GM23338 (cell line): ENCODE measurements at regions not wholly inside any gene's neighbourhood (a gene's known extent, or its start where the extent isn't known, plus 50 kb on each side); places are given as distances from the start of the nearest gene placed in this dataset.

ENCODE experiments used
- ATAC-seq: fragments of 200-7000 bp; cut with Tn5 transposase; 3 replicates; pipeline ENCODE4 v1.9.1; 2020
- DNase-seq: peaks from one replicate; pipeline ENCODE4 v3.0.0-alpha.2; 2015; ENCODE audit warnings: low spot score
- H2AFZ ChIP-seq: fragments of 200-600 bp; sonication (generic); 2 replicates; pipeline ENCODE4 v1.8.0; 2016; ENCODE audit warnings: antibody characterized with exemption, mild to moderate bottlenecking, moderate library complexity
- H3F3A ChIP-seq: fragments of 200-600 bp; sonication (generic); replicated peaks from 2 replicates; pipeline ENCODE4 v1.8.0; 2017; ENCODE audit warnings: antibody characterized with exemption, mixed run types, low read depth
- H3K27ac ChIP-seq: fragments of 200-600 bp; sonication (generic); 2 replicates; pipeline ENCODE4 v1.6.1; 2016; ENCODE audit warnings: low read depth
- H3K27me3 ChIP-seq: fragments of 200-600 bp; sonication (generic); 2 replicates; pipeline ENCODE4 v1.8.0; 2016; ENCODE audit warnings: mild to moderate bottlenecking, mixed run types, moderate library complexity; ENCODE audit not compliant: insufficient read depth
- H3K36me3 ChIP-seq: fragments of 200-600 bp; sonication (generic); 2 replicates; pipeline ENCODE4 v1.8.0; 2016; ENCODE audit warnings: mild to moderate bottlenecking; ENCODE audit not compliant: insufficient read depth
- H3K4me1 ChIP-seq: fragments of 200-600 bp; sonication (generic); 2 replicates; pipeline ENCODE4 v1.8.0; 2016; ENCODE audit warnings: mild to moderate bottlenecking, moderate library complexity; ENCODE audit not compliant: insufficient read depth
- H3K4me2 ChIP-seq: fragments of 200-600 bp; sonication (generic); 2 replicates; pipeline ENCODE4 v1.7.1; 2017; ENCODE audit warnings: mixed run types
- H3K4me3 ChIP-seq: fragments of 200-600 bp; sonication (generic); 2 replicates; pipeline ENCODE4 v1.6.1; 2016; ENCODE audit warnings: mixed run types
- H3K79me2 ChIP-seq: fragments of 200-600 bp; sonication (generic); replicated peaks from 2 replicates; pipeline ENCODE4 v1.8.0; 2017; ENCODE audit warnings: mild to moderate bottlenecking; ENCODE audit not compliant: insufficient read depth
- H3K9me2 ChIP-seq: fragments of 200-600 bp; sonication (generic); 2 replicates; pipeline ENCODE4 v1.8.0; 2017; ENCODE audit not compliant: insufficient read depth
- H4K20me1 ChIP-seq: fragments of 200-600 bp; sonication (generic); replicated peaks from 2 replicates; pipeline ENCODE4 v1.8.0; 2017; ENCODE audit warnings: mild to moderate bottlenecking; ENCODE audit not compliant: insufficient read depth
- H3K27ac Mint-ChIP-seq: 2 replicates; pipeline ENCODE4 v1.8.0; 2020; ENCODE audit warnings: inconsistent platforms, mild to moderate bottlenecking, moderate library complexity, mixed read lengths
- H3K27me3 Mint-ChIP-seq: 3 replicates; pipeline ENCODE4 v1.8.0; 2022; ENCODE audit warnings: low read depth, mild to moderate bottlenecking, moderate library complexity, mixed read lengths, inconsistent platforms; ENCODE audit not compliant: insufficient read depth, poor library complexity
- H3K36me3 Mint-ChIP-seq: 3 replicates; pipeline ENCODE4 v1.8.0; 2021; ENCODE audit warnings: low read depth, mild to moderate bottlenecking, inconsistent platforms, moderate library complexity, mixed read lengths
- H3K4me1 Mint-ChIP-seq: 3 replicates; pipeline ENCODE4 v1.8.0; 2020; ENCODE audit warnings: mild to moderate bottlenecking, inconsistent platforms, mixed read lengths
- H3K4me3 Mint-ChIP-seq: 3 replicates; pipeline ENCODE4 v1.8.0; 2021; ENCODE audit warnings: moderate library complexity, mild to moderate bottlenecking, inconsistent platforms, mixed read lengths
- H3K9me3 Mint-ChIP-seq: 3 replicates; pipeline ENCODE4 v1.8.0; 2020; ENCODE audit warnings: moderate library complexity, mild to moderate bottlenecking, inconsistent platforms, mixed read lengths
- CREB1 ChIP-seq: fragments of 250-450 bp; sonication (Bioruptor Pico); IDR thresholded peaks from 2 replicates; pipeline ENCODE4 v1.5.0; 2020; ENCODE audit warnings: low read depth, mild to moderate bottlenecking, moderate library complexity
- EZH2 ChIP-seq: fragments of 200-600 bp; sonication (generic); IDR thresholded peaks from one replicate; pipeline ENCODE4 v1.8.0; 2017; ENCODE audit warnings: antibody characterized with exemption, mild to moderate bottlenecking, low read depth; ENCODE audit not compliant: unreplicated experiment
- EZH2phosphoT487 ChIP-seq: fragments of 200-600 bp; sonication (generic); IDR thresholded peaks from one replicate; pipeline ENCODE4 v1.8.1; 2018; ENCODE audit warnings: antibody characterized with exemption; ENCODE audit not compliant: unreplicated experiment
- JUNB ChIP-seq: IDR thresholded peaks from one replicate; pipeline ENCODE4 v1.6.1; 2016; ENCODE audit warnings: antibody characterized with exemption; ENCODE audit not compliant: unreplicated experiment
- NANOG ChIP-seq: IDR thresholded peaks from 2 replicates; pipeline ENCODE4 v1.6.1; 2016; ENCODE audit warnings: antibody characterized with exemption, borderline replicate concordance
- POLR2AphosphoS5 ChIP-seq: IDR thresholded peaks from 2 replicates; pipeline ENCODE4 v1.6.1; 2016; ENCODE audit warnings: antibody characterized with exemption, low read depth
- STAT1 ChIP-seq: IDR thresholded peaks from one replicate; pipeline ENCODE4 v1.6.1; 2016; ENCODE audit warnings: antibody characterized with exemption; ENCODE audit not compliant: unreplicated experiment
- ZNF114 ChIP-seq: fragments of 250-450 bp; sonication (Bioruptor Pico); IDR thresholded peaks from 2 replicates; pipeline ENCODE4 v1.5.0; 2020; ENCODE audit warnings: mild to moderate bottlenecking, moderate library complexity
- ZNF331 ChIP-seq: fragments of 250-450 bp; sonication (Bioruptor Pico); IDR thresholded peaks from 2 replicates; pipeline ENCODE4 v1.5.0; 2020; ENCODE audit warnings: low read depth, mild to moderate bottlenecking, moderate library complexity
- TF ChIP-seq, protein P1 (sequence below): IDR thresholded peaks from one replicate; pipeline ENCODE4 v1.6.1; 2018; ENCODE audit warnings: antibody characterized with exemption; ENCODE audit not compliant: unreplicated experiment
- TF ChIP-seq, protein P2 (sequence below), 2 experiments: fragments of 200-600 bp in 1 of 2; sonication (generic) in 1 of 2; conservative IDR thresholded peaks; 2 replicates each; pipeline versions ENCODE4 v1.5.1 to v1.6.1; 2016 to 2017; ENCODE audit warnings: antibody characterized with exemption in 2 of 2, low read depth in 2 of 2, mild to moderate bottlenecking in 2 of 2, moderate library complexity in 1 of 2
- TF ChIP-seq, protein P3 (sequence below): IDR thresholded peaks from 2 replicates; pipeline ENCODE4 v1.6.1; 2016; ENCODE audit warnings: antibody characterized with exemption

DNA sequence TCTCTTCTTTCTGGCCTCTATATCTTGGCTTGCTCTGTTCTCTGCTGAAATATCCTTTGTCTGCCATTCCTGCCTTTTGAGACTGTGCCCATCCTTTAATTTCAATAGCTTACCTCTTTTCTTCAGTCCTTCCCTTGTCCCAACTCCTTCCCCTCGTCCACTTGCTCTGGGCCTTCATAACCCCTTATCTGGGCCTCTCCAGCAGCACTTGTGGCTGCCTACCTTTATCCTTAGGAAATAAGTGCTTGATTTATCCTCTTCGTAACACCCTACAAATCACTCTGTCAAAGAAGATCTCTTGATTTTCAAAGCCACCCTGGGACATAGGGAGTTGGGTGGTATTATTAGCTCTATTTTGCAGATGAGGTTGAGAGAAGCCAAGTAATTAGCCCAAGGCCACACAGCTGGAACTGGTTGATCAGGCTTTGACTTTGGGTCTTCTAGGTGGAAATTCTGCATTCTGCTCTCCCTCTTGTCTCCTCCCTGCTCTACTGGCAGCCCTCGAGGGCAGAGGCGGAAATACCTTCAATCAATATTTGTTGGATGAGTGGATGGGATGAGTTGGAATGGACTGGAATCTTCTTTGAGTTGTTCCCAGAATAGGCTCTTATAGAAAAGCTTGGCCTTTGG is 84.0 kb upstream of the TLE3 start:
- H3K27ac Mint-ChIP-seq: no peak overlapping the region
- Histone ChIP-seq H3F3A (no peaks in the 10 kb centered on the region), H2AFZ (no peak overlapping the region), H4K20me1 (no peaks in the 10 kb centered on the region), H3K27me3 (no peaks in the 10 kb centered on the region), H3K9me2 (no peaks in the 10 kb centered on the region), H3K4me2 (no peak overlapping the region), H3K4me1 (no peaks in the 10 kb centered on the region), H3K27ac (no peak overlapping the region), H3K4me3 (no peak overlapping the region), H3K79me2 (no peaks in the 10 kb centered on the region), H3K36me3 (no peaks in the 10 kb centered on the region)
- H3K4me1 Mint-ChIP-seq: peaks cover 6% of the 10 kb centered on the region
- no peak for DNase-seq
- H3K4me3 Mint-ChIP-seq: no peak overlapping the region
- H3K9me3 Mint-ChIP-seq: no peaks in the 10 kb centered on the region
- no peaks in the 10 kb centered on the region for H3K36me3 Mint-ChIP-seq
- peaks cover 8% of the 10 kb centered on the region for H3K27me3 Mint-ChIP-seq
- no peak for ATAC-seq
- TF ChIP-seq POLR2AphosphoS5 (no peak), CREB1 (no peak), EZH2 (no peak), NANOG (no peak), STAT1 (no peak), ZNF114 (no peak), EZH2phosphoT487 (no peak), ZNF331 (no peak), JUNB (no peak)
- TF ChIP-seq, protein P1, sequence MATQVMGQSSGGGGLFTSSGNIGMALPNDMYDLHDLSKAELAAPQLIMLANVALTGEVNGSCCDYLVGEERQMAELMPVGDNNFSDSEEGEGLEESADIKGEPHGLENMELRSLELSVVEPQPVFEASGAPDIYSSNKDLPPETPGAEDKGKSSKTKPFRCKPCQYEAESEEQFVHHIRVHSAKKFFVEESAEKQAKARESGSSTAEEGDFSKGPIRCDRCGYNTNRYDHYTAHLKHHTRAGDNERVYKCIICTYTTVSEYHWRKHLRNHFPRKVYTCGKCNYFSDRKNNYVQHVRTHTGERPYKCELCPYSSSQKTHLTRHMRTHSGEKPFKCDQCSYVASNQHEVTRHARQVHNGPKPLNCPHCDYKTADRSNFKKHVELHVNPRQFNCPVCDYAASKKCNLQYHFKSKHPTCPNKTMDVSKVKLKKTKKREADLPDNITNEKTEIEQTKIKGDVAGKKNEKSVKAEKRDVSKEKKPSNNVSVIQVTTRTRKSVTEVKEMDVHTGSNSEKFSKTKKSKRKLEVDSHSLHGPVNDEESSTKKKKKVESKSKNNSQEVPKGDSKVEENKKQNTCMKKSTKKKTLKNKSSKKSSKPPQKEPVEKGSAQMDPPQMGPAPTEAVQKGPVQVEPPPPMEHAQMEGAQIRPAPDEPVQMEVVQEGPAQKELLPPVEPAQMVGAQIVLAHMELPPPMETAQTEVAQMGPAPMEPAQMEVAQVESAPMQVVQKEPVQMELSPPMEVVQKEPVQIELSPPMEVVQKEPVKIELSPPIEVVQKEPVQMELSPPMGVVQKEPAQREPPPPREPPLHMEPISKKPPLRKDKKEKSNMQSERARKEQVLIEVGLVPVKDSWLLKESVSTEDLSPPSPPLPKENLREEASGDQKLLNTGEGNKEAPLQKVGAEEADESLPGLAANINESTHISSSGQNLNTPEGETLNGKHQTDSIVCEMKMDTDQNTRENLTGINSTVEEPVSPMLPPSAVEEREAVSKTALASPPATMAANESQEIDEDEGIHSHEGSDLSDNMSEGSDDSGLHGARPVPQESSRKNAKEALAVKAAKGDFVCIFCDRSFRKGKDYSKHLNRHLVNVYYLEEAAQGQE: no peak
- TF ChIP-seq, protein P2, sequence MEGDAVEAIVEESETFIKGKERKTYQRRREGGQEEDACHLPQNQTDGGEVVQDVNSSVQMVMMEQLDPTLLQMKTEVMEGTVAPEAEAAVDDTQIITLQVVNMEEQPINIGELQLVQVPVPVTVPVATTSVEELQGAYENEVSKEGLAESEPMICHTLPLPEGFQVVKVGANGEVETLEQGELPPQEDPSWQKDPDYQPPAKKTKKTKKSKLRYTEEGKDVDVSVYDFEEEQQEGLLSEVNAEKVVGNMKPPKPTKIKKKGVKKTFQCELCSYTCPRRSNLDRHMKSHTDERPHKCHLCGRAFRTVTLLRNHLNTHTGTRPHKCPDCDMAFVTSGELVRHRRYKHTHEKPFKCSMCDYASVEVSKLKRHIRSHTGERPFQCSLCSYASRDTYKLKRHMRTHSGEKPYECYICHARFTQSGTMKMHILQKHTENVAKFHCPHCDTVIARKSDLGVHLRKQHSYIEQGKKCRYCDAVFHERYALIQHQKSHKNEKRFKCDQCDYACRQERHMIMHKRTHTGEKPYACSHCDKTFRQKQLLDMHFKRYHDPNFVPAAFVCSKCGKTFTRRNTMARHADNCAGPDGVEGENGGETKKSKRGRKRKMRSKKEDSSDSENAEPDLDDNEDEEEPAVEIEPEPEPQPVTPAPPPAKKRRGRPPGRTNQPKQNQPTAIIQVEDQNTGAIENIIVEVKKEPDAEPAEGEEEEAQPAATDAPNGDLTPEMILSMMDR (conservative IDR thresholded peaks at IDR 0.05; ENCODE audit: low read depth in 2 of 2): no peak
- TF ChIP-seq, protein P3, sequence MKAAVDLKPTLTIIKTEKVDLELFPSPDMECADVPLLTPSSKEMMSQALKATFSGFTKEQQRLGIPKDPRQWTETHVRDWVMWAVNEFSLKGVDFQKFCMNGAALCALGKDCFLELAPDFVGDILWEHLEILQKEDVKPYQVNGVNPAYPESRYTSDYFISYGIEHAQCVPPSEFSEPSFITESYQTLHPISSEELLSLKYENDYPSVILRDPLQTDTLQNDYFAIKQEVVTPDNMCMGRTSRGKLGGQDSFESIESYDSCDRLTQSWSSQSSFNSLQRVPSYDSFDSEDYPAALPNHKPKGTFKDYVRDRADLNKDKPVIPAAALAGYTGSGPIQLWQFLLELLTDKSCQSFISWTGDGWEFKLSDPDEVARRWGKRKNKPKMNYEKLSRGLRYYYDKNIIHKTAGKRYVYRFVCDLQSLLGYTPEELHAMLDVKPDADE: no peak
